Panc1 (cell line): ENCODE measurements at regions not wholly inside any gene's neighbourhood (a gene's known extent, or its start where the extent isn't known, plus 50 kb on each side); places are given as distances from the start of the nearest gene placed in this dataset.

Experiments used
- ATAC-seq: fragments of 200-7000 bp; cut with Tn5 transposase; 2 replicates; pipeline ENCODE4 v1.9.1; 2020; ENCODE audit warnings: mild to moderate bottlenecking, moderate library complexity
- BruUV-seq: library from RNA; stranded (reverse); fragments of 400-500 nt; replicated peaks from 2 replicates; lab custom pipeline; 2021; lab: Mats Ljungman, UMichigan
- CTCF ChIA-PET: fragments of 300-600 bp; sonication (Branson Sonifier 250); formaldehyde crosslinking; loops from one replicate; lab custom pipeline; 2022; ENCODE audit warnings: antibody characterized with exemption; lab: Charles Lee
- POLR2A ChIA-PET: fragments of 300-600 bp; sonication (Branson Sonifier 250); formaldehyde crosslinking; loops from one replicate; lab custom pipeline; 2022; ENCODE audit warnings: antibody characterized with exemption; lab: Charles Lee
- DNase-seq: peaks from one replicate; pipeline ENCODE4 v3.0.0-alpha.2; 2010; ENCODE audit warnings: low read depth, low spot score
- H3K27ac ChIP-seq: 2 replicates; pipeline ENCODE4 v1.5.1; 2011; ENCODE audit warnings: mild to moderate bottlenecking, low read length, inconsistent platforms
- H3K27me3 ChIP-seq: fragments of 200-500 bp; sonication (Bioruptor generic); 2 replicates; pipeline ENCODE4 v1.6.0; 2014; ENCODE audit warnings: low read length, inconsistent platforms; ENCODE audit not compliant: control insufficient read depth, insufficient read depth
- H3K36me3 ChIP-seq: fragments of 200-500 bp; sonication (Bioruptor generic); 2 replicates; pipeline ENCODE4 v1.5.1; 2014; ENCODE audit warnings: inconsistent platforms, mild to moderate bottlenecking, low read length, moderate library complexity; ENCODE audit not compliant: control insufficient read depth, insufficient read depth
- H3K4me1 ChIP-seq: 2 replicates; pipeline ENCODE4 v1.5.1; 2011; ENCODE audit warnings: inconsistent platforms, mild to moderate bottlenecking, low read length, moderate library complexity; ENCODE audit not compliant: control insufficient read depth, insufficient read depth
- H3K4me3 ChIP-seq, 2 experiments: 2 replicates each; pipeline ENCODE4 v1.5.1; 2011 to 2012; ENCODE audit warnings: low read depth in 2 of 2, low read length in 2 of 2, mild to moderate bottlenecking in 2 of 2, inconsistent platforms in 1 of 2, moderate library complexity in 1 of 2
- H3K9me3 ChIP-seq: fragments of 200-500 bp; sonication (Bioruptor generic); 2 replicates; pipeline ENCODE4 v1.5.1; 2014; ENCODE audit warnings: low read depth, mild to moderate bottlenecking, inconsistent platforms, low read length, moderate library complexity; ENCODE audit not compliant: control insufficient read depth, insufficient read depth
- POLR2AphosphoS5 ChIP-seq: IDR thresholded peaks from 2 replicates; pipeline ENCODE4 v1.6.1; 2012; ENCODE audit warnings: mild to moderate bottlenecking, low read depth, low read length, moderate library complexity
- REST ChIP-seq, 2 experiments: IDR thresholded peaks; 2 replicates each; pipeline ENCODE4 v1.6.1; 2011 to 2012; ENCODE audit warnings: low read depth in 2 of 2, control low read depth in 1 of 2, low read length in 1 of 2, mild to moderate bottlenecking in 1 of 2, moderate library complexity in 1 of 2; ENCODE audit not compliant: insufficient read depth in 1 of 2
- SIN3A ChIP-seq: IDR thresholded peaks from 2 replicates; pipeline ENCODE4 v1.6.1; 2012; ENCODE audit warnings: low read depth, mild to moderate bottlenecking, low read length, moderate library complexity, borderline replicate concordance; ENCODE audit not compliant: insufficient read depth
- TCF7L2 ChIP-seq: IDR thresholded peaks from 2 replicates; pipeline ENCODE4 v1.6.1; 2011; ENCODE audit warnings: mild to moderate bottlenecking, low read depth, low read length, inconsistent platforms
- in situ Hi-C: cut with HindIII; loops from 2 replicates; pipeline ENCODE4 v1.10.0; 2016; ENCODE audit warnings: low sequenced_read_pairs, low pct_unique_long_range_greater_than_20kb
- intact Hi-C: fragments of 100-400 bp; cut with micrococcal nuclease; formaldehyde crosslinking; loops from one replicate; pipeline ENCODE4 v1.10.0; 2022; ENCODE audit not compliant: unreplicated experiment
- TF ChIP-seq, protein P1 (sequence below): fragments of 450-650 bp; IDR thresholded peaks from 2 replicates; pipeline ENCODE4 v1.5.1; 2017; ENCODE audit warnings: mild to moderate bottlenecking

DNA sequence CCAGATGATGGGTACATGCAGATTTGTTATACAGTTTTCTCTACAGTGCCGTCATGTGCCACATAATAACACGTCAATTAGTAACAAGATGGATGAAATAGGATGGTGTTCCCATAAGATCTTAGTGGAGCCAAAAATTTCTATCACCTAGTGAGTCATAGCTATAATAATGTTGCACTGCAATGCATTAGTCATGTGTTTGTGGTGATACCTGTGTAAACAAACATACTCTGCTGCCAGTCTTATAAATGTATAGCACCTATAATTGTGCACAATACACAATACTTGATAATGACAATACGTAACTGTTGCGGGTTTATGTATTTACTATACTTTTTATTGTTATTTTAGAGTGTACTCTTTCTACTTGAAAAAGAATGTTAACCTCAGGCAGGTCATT lies 865.4 kb downstream of the MAT2B start:
- ChIA-PET CTCF (no interaction called here), POLR2A (no interaction called here)
- ATAC-seq (peak; percentile 62), DNase-seq (no peak)
- Histone ChIP-seq H3K27me3 (no peaks in the 10 kb centered on the region), H3K36me3 (no peaks in the 10 kb centered on the region), H3K4me1 (no peaks in the 10 kb centered on the region), H3K9me3 (no peaks in the 10 kb centered on the region), H3K4me3 (no peak overlapping the region), H3K27ac (no peak overlapping the region)
- TF ChIP-seq TCF7L2 (no peak), POLR2AphosphoS5 (no peak)
- TF ChIP-seq, protein P1, sequence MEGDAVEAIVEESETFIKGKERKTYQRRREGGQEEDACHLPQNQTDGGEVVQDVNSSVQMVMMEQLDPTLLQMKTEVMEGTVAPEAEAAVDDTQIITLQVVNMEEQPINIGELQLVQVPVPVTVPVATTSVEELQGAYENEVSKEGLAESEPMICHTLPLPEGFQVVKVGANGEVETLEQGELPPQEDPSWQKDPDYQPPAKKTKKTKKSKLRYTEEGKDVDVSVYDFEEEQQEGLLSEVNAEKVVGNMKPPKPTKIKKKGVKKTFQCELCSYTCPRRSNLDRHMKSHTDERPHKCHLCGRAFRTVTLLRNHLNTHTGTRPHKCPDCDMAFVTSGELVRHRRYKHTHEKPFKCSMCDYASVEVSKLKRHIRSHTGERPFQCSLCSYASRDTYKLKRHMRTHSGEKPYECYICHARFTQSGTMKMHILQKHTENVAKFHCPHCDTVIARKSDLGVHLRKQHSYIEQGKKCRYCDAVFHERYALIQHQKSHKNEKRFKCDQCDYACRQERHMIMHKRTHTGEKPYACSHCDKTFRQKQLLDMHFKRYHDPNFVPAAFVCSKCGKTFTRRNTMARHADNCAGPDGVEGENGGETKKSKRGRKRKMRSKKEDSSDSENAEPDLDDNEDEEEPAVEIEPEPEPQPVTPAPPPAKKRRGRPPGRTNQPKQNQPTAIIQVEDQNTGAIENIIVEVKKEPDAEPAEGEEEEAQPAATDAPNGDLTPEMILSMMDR: no peak
- intact Hi-C loops (no loop called here), in situ Hi-C loops (no loop called here)
- BruUV-seq: no TSS peak

- CTCF ChIA-PET: no interaction called here
- H3K9me3 ChIP-seq: no peaks in the 10 kb centered on the region
- TF ChIP-seq POLR2AphosphoS5: no peak
- no peak for TF ChIP-seq SIN3A
- TF ChIP-seq REST (IDR thresholded peaks at IDR 0.05; ENCODE audit: insufficient read depth in 1 of 2, low read depth in 2 of 2, low read length in 1 of 2): no peak
- TF ChIP-seq, protein P1: no peak
- no peak for TF ChIP-seq TCF7L2
- in situ Hi-C loops (no loop called here), intact Hi-C loops (no loop called here)
- H3K36me3 ChIP-seq: no peaks in the 10 kb centered on the region
- POLR2A ChIA-PET: no interaction called here
- no peak overlapping the region for H3K27ac ChIP-seq
- no TSS peak for BruUV-seq
- DNase-seq: no peak
- no peak for ATAC-seq
- no peaks in the 10 kb centered on the region for H3K27me3 ChIP-seq
- H3K4me1 ChIP-seq: no peaks in the 10 kb centered on the region
- no peak overlapping the region for H3K4me3 ChIP-seq
Observed at GRCh38 chr5:164372892-164373291, 867.5 kb downstream of the MAT2B start.

DNA sequence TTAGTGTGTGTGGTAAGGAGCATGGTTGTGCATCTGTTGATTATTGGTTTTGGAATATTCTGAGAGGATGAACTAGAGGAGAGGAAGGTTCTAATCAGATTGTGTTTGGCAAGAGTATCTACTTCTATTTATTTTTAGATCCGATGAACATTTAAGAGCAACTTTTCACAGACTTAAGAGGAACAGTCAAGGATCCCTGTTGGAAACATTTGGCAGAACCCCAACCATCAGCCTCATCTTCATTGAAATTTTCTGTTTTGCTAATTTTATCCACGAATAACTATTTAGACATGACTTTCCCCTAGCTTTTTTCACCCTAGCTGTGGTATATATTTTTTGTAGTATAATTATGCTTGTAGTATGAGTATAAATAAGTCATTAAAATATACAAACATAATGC lies 868.5 kb downstream of the MAT2B start:
- ChIA-PET CTCF (no interaction called here), POLR2A (no interaction called here)
- no TSS peak for BruUV-seq
- TF ChIP-seq POLR2AphosphoS5: no peak
- TF ChIP-seq REST (IDR thresholded peaks at IDR 0.05; ENCODE audit: insufficient read depth in 1 of 2, low read depth in 2 of 2, low read length in 1 of 2): no peak
- TF ChIP-seq SIN3A: no peak
- TF ChIP-seq TCF7L2: no peak
- no peak for ATAC-seq
- H3K27me3 ChIP-seq: no peaks in the 10 kb centered on the region
- H3K4me1 ChIP-seq: no peaks in the 10 kb centered on the region
- H3K27ac ChIP-seq: no peak overlapping the region
- intact Hi-C loops: no loop called here
- no peak overlapping the region for H3K4me3 ChIP-seq
- in situ Hi-C loops: no loop called here
- no peak for DNase-seq
- H3K36me3 ChIP-seq: no peaks in the 10 kb centered on the region
- H3K9me3 ChIP-seq: no peaks in the 10 kb centered on the region
